ENCODE measurements at regions not wholly inside any gene's neighbourhood (a gene's known extent, or its start where the extent isn't known, plus 50 kb on each side); places are given as distances from the start of the nearest gene placed in this dataset.

GRCh38 chr14:48401321-48401720, 725.9 kb upstream of the MDGA2 start:
- Histone ChIP-seq H3K23me2 (ENCODE audit: insufficient read length, low read depth, low read length, poor library complexity, severe bottlenecking) (no peaks in the 10 kb centered on the region), H2AFZ (ENCODE audit: low read length) (no peak overlapping the region), H3K9ac (ENCODE audit: extremely low read depth, insufficient read length, low read length) (no peak overlapping the region), H3K23ac (ENCODE audit: insufficient read length, low read depth, low read length) (no peak overlapping the region), H2BK12ac (ENCODE audit: insufficient read length, low read depth, low read length) (no peak overlapping the region), H4K5ac (ENCODE audit: insufficient read length, low read depth, low read length) (no peak overlapping the region), H3K4me1 (ENCODE audit: insufficient read depth, low read length) (peaks cover 2% of the 10 kb centered on the region; the same call in 1 of the 2 replicates), H3K18ac (ENCODE audit: insufficient read length, low read depth, low read length) (no peak overlapping the region), H3K79me1 (ENCODE audit: insufficient read depth, low read depth, low read length, poor library complexity, severe bottlenecking) (no peaks in the 10 kb centered on the region), H2BK20ac (ENCODE audit: low read depth, low read length, poor library complexity, severe bottlenecking) (no peak overlapping the region), H2AK5ac (ENCODE audit: insufficient read length, low read length) (no peak overlapping the region), H4K8ac (replicated peaks; ENCODE audit: insufficient read length, low read depth, low read length) (no peak overlapping the region), H3K27me3 (ENCODE audit: insufficient read depth, low read length) (no peaks in the 10 kb centered on the region), H3T11ph (ENCODE audit: low read length) (no peak overlapping the region), H3K56ac (ENCODE audit: insufficient read length, low read depth, low read length) (no peak overlapping the region), H3K4me2 (ENCODE audit: insufficient read depth, insufficient read length, low read length) (no peak overlapping the region), H3K4ac (ENCODE audit: low read depth, low read length) (no peak overlapping the region), H2BK5ac (ENCODE audit: insufficient read length, low read length) (no peak overlapping the region), H3K79me2 (ENCODE audit: insufficient read depth, low read length) (no peaks in the 10 kb centered on the region), H3K9me3 (ENCODE audit: control insufficient read depth, low read depth, low read length) (no peaks in the 10 kb centered on the region), H3K27ac (ENCODE audit: insufficient read length, low read depth, low read length) (no peak overlapping the region), H3K14ac (ENCODE audit: insufficient read depth, low read length) (no peak overlapping the region), H4K20me1 (ENCODE audit: control insufficient read depth, insufficient read depth, insufficient read length) (no peaks in the 10 kb centered on the region), H2BK120ac (ENCODE audit: low read depth, low read length, poor library complexity, severe bottlenecking) (no peak overlapping the region), H2BK15ac (ENCODE audit: low read depth, low read length) (no peak overlapping the region), H4K91ac (ENCODE audit: insufficient read length, low read depth, low read length) (no peak overlapping the region)
- TF ChIP-seq CTCF (conservative IDR thresholded peaks at IDR 0.05): no peak
- Mint-ChIP-seq H3K27ac (no peak overlapping the region), H3K9me3 (peaks cover 3 to 9% of the 10 kb centered on the region in 2 experiments), H3K4me1 (peaks cover 19 to 21% of the 10 kb centered on the region in 2 experiments), H3K27me3 (ENCODE audit: low read depth) (no peaks in the 10 kb centered on the region), H3K4me3 (no peak overlapping the region), H3K36me3 (ENCODE audit: insufficient read depth in 1 of 3, low read depth in 3 of 3) (peaks cover 0 to 21% (median 5%) of the 10 kb centered on the region in 3 experiments; a peak in 5 of 7 replicates)
- no peak for DNase-seq
- WGBS (ENCODE audit: extremely low coverage, insufficient read length, low lambda C conversion rate): no CpG with 5 or more reads among the region's 1 CpG

All from H9 (cell line).